Activated B cell treated with CpG ODN at 0.5 μM for 24 hours (primary cell): ENCODE measurements at regions not wholly inside any gene's neighbourhood (a gene's known extent, or its start where the extent isn't known, plus 50 kb on each side); places are given as distances from the start of the nearest gene placed in this dataset.

Experiments used
- ATAC-seq: fragments of 200-7000 bp; cut with Tn5 transposase; one replicate; pipeline ENCODE4 v1.10.0; 2021; ENCODE audit warnings: low read depth, mild to moderate bottlenecking, moderate library complexity
- CTCF ChIA-PET: fragments of 350-600 bp; sonication (Branson Sonifier 250); formaldehyde crosslinking; loops from one replicate; lab custom pipeline; 2021; ENCODE audit warnings: antibody characterized with exemption; lab: Charles Lee
- POLR2A ChIA-PET: fragments of 350-600 bp; sonication (Branson Sonifier 250); formaldehyde crosslinking; loops from one replicate; lab custom pipeline; 2021; ENCODE audit warnings: antibody characterized with exemption; lab: Charles Lee
- DNase-seq: peaks from one replicate; pipeline ENCODE4 v3.0.0; 2022
- H3K27ac Mint-ChIP-seq: one replicate; pipeline ENCODE4 v1.8.0; 2020; ENCODE audit warnings: mixed read lengths
- H3K27me3 Mint-ChIP-seq: one replicate; pipeline ENCODE4 v1.8.0; 2021; ENCODE audit warnings: mixed read lengths
- H3K36me3 Mint-ChIP-seq: one replicate; pipeline ENCODE4 v1.8.0; 2021; ENCODE audit warnings: low read depth, mixed read lengths
- H3K4me1 Mint-ChIP-seq: one replicate; pipeline ENCODE4 v1.8.0; 2021; ENCODE audit warnings: mixed read lengths
- H3K4me3 Mint-ChIP-seq: one replicate; pipeline ENCODE4 v1.8.0; 2020; ENCODE audit warnings: mild to moderate bottlenecking, mixed read lengths
- H3K9me3 Mint-ChIP-seq: one replicate; pipeline ENCODE4 v1.8.0; 2020; ENCODE audit warnings: mixed read lengths
- CTCF ChIP-seq: fragments of 200-600 bp; IDR thresholded peaks from one replicate; pipeline ENCODE4 v1.8.0; 2022; ENCODE audit warnings: antibody characterized with exemption, mild to moderate bottlenecking
- intact Hi-C: fragments of 100-400 bp; cut with micrococcal nuclease; formaldehyde crosslinking; loops from one replicate; pipeline ENCODE4 v1.15.1; 2024

- H3K9me3 Mint-ChIP-seq = peaks cover 11% of the 10 kb centered on the region
- H3K4me3 Mint-ChIP-seq = no peak overlapping the region
- ChIA-PET CTCF (no interaction called here), POLR2A (no interaction called here)
- no peak for TF ChIP-seq CTCF
- no peak for DNase-seq
- no peak for ATAC-seq
- no peaks in the 10 kb centered on the region for H3K27me3 Mint-ChIP-seq
- H3K4me1 Mint-ChIP-seq = no peaks in the 10 kb centered on the region
- H3K36me3 Mint-ChIP-seq = no peaks in the 10 kb centered on the region
- H3K27ac Mint-ChIP-seq = no peak overlapping the region
- intact Hi-C loops = no loop called here
Observed at GRCh38 chr18:40962784-40963183, 992.2 kb upstream of the PIK3C3 start.

GRCh38 chr18:40957533-40958070 lies 997.4 kb upstream of the PIK3C3 start:
- Mint-ChIP-seq H3K36me3 (no peaks in the 10 kb centered on the region), H3K27me3 (no peaks in the 10 kb centered on the region), H3K4me3 (no peak overlapping the region), H3K4me1 (no peaks in the 10 kb centered on the region), H3K9me3 (peaks cover 8% of the 10 kb centered on the region), H3K27ac (no peak overlapping the region)
- CTCF ChIA-PET = no interaction called here
- POLR2A ChIA-PET = no interaction called here
- intact Hi-C loops = no loop called here
- DNase-seq (no peak), ATAC-seq (no peak)
- TF ChIP-seq CTCF = no peak

- TF ChIP-seq CTCF = no peak
- no peak overlapping the region for H3K4me3 Mint-ChIP-seq
- H3K27ac Mint-ChIP-seq = no peak overlapping the region
- ChIA-PET CTCF (no interaction called here), POLR2A (no interaction called here)
- DNase-seq (no peak), ATAC-seq (no peak)
- intact Hi-C loops = no loop called here
- no peaks in the 10 kb centered on the region for H3K4me1 Mint-ChIP-seq
- H3K9me3 Mint-ChIP-seq = peaks cover 8% of the 10 kb centered on the region
- H3K36me3 Mint-ChIP-seq = no peaks in the 10 kb centered on the region
- no peaks in the 10 kb centered on the region for H3K27me3 Mint-ChIP-seq
Observed at GRCh38 chr18:40956213-40956612, 998.8 kb upstream of the PIK3C3 start.

- intact Hi-C loops = no loop called here
- no peak for ATAC-seq
Observed at GRCh38 chr18:40955351-40955750, 999.7 kb upstream of the PIK3C3 start.

More at GRCh38 chr18:40955351-40955750, 999.7 kb upstream of the PIK3C3 start:
- Mint-ChIP-seq H3K4me1 (no peaks in the 10 kb centered on the region), H3K27ac (no peak overlapping the region), H3K27me3 (no peaks in the 10 kb centered on the region), H3K4me3 (no peak overlapping the region), H3K36me3 (no peaks in the 10 kb centered on the region), H3K9me3 (peaks cover 7% of the 10 kb centered on the region)
- DNase-seq = no peak
- POLR2A ChIA-PET = no interaction called here
- CTCF ChIA-PET = no interaction called here
- TF ChIP-seq CTCF = no peak
